ENCODE measurements at regions not wholly inside any gene's neighbourhood (a gene's known extent, or its start where the extent isn't known, plus 50 kb on each side); places are given as distances from the start of the nearest gene placed in this dataset.

DNA sequence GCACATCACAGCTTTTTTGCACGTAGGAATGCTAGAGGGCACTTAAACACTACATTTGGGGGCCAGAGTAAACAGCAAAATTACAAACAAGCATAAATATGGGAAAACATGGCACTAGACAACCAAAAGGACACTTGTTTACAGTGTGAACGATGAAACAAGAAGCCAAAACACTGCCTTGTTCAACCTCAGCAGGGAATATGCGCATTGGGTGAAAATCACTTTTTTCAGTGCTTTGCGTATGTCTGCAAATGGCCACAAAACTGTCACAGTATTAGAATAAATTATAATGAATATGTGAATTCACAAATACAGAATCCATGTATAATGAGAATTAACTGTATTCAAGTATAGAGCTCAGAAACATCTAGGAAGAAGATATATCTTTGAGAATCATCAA lies 1064.0 kb upstream of the GYPC start:
- Mint-ChIP-seq H3K4me1 (ENCODE audit: insufficient read depth, unreplicated experiment) (peaks cover 15% of the 10 kb centered on the region), H3K36me3 (ENCODE audit: insufficient read depth, unreplicated experiment) (no peaks in the 10 kb centered on the region), H3K4me3 (ENCODE audit: unreplicated experiment) (peak overlapping the region; percentile 47), H3K27me3 (ENCODE audit: insufficient read depth, unreplicated experiment) (no peaks in the 10 kb centered on the region), H3K9me3 (ENCODE audit: unreplicated experiment) (peaks cover 16% of the 10 kb centered on the region), H3K27ac (ENCODE audit: low read depth, unreplicated experiment) (no peak overlapping the region)
- no peak for DNase-seq (ENCODE audit: unreplicated experiment)
- no TSS peak for BruUV-seq (replicated peaks)
- ChIA-PET CTCF (interaction anchor here (0.7 kb wide), 1 partner anchor 424 kb away, joined by 3 read pairs; no protein-coding TSS in a partner anchor), POLR2A (no interaction called here)
- intact Hi-C loops (cut with micrococcal nuclease): no loop called here
- TF ChIP-seq, protein P1, sequence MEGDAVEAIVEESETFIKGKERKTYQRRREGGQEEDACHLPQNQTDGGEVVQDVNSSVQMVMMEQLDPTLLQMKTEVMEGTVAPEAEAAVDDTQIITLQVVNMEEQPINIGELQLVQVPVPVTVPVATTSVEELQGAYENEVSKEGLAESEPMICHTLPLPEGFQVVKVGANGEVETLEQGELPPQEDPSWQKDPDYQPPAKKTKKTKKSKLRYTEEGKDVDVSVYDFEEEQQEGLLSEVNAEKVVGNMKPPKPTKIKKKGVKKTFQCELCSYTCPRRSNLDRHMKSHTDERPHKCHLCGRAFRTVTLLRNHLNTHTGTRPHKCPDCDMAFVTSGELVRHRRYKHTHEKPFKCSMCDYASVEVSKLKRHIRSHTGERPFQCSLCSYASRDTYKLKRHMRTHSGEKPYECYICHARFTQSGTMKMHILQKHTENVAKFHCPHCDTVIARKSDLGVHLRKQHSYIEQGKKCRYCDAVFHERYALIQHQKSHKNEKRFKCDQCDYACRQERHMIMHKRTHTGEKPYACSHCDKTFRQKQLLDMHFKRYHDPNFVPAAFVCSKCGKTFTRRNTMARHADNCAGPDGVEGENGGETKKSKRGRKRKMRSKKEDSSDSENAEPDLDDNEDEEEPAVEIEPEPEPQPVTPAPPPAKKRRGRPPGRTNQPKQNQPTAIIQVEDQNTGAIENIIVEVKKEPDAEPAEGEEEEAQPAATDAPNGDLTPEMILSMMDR (IDR thresholded peaks at IDR 0.05; ENCODE audit: unreplicated experiment): no peak

- H3K36me3 Mint-ChIP-seq (ENCODE audit: insufficient read depth, unreplicated experiment): no peaks in the 10 kb centered on the region
- no peak for DNase-seq (ENCODE audit: unreplicated experiment)
- TF ChIP-seq, protein P1 (IDR thresholded peaks at IDR 0.05; ENCODE audit: unreplicated experiment): no peak
- H3K9me3 Mint-ChIP-seq (ENCODE audit: unreplicated experiment): peaks cover 16% of the 10 kb centered on the region
- no peak overlapping the region for H3K27ac Mint-ChIP-seq (ENCODE audit: low read depth, unreplicated experiment)
- intact Hi-C loops (cut with micrococcal nuclease): no loop called here
- ChIA-PET CTCF (no interaction called here), POLR2A (no interaction called here)
- no peak overlapping the region for H3K4me3 Mint-ChIP-seq (ENCODE audit: unreplicated experiment)
- no TSS peak for BruUV-seq (replicated peaks)
- H3K27me3 Mint-ChIP-seq (ENCODE audit: insufficient read depth, unreplicated experiment): no peaks in the 10 kb centered on the region
- H3K4me1 Mint-ChIP-seq (ENCODE audit: insufficient read depth, unreplicated experiment): peaks cover 15% of the 10 kb centered on the region
Measured at GRCh38 chr2:125593036-125593435, 1062.9 kb upstream of the GYPC start.

DNA sequence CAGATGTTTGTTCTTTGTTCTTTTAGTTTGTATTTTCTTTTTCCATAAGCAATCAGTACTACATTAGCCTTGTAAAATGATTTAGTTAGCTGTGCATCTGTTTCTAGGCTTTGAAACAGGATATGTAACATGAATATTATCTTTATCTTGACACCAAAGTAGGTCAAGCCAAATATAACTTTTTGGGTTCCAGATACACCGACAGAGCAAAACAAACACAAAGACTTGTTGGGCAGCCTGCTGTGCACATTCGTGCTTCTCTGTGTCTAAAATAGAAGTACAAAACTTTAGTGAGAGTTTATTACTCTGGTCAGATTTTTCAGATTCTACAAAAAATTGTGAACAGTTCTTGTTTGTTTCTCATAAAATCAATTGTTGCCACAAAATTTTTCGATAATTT lies 1059.3 kb upstream of the GYPC start:
- no peaks in the 10 kb centered on the region for H3K36me3 Mint-ChIP-seq (ENCODE audit: insufficient read depth, unreplicated experiment)
- BruUV-seq (replicated peaks): no TSS peak

GRCh38 chr2:125615438-125615837 lies 1040.5 kb upstream of the GYPC start:
- peaks cover 5% of the 10 kb centered on the region for H3K4me1 Mint-ChIP-seq (ENCODE audit: insufficient read depth, unreplicated experiment)
- no peak overlapping the region for H3K27ac Mint-ChIP-seq (ENCODE audit: low read depth, unreplicated experiment)
- TF ChIP-seq, protein P1 (IDR thresholded peaks at IDR 0.05; ENCODE audit: unreplicated experiment): no peak
- H3K36me3 Mint-ChIP-seq (ENCODE audit: insufficient read depth, unreplicated experiment): no peaks in the 10 kb centered on the region
- intact Hi-C loops (cut with micrococcal nuclease): no loop called here
- CTCF ChIA-PET: no interaction called here
- BruUV-seq (replicated peaks): no TSS peak
- no peak for DNase-seq (ENCODE audit: unreplicated experiment)
- no peaks in the 10 kb centered on the region for H3K27me3 Mint-ChIP-seq (ENCODE audit: insufficient read depth, unreplicated experiment)
- no peak overlapping the region for H3K4me3 Mint-ChIP-seq (ENCODE audit: unreplicated experiment)
- no peaks in the 10 kb centered on the region for H3K9me3 Mint-ChIP-seq (ENCODE audit: unreplicated experiment)
- POLR2A ChIA-PET: no interaction called here

More for the DNA sequence above, 1059.3 kb upstream of the GYPC start:
- H3K27me3 Mint-ChIP-seq (ENCODE audit: insufficient read depth, unreplicated experiment): no peaks in the 10 kb centered on the region
- POLR2A ChIA-PET: no interaction called here
- no peak overlapping the region for H3K4me3 Mint-ChIP-seq (ENCODE audit: unreplicated experiment)
- H3K27ac Mint-ChIP-seq (ENCODE audit: low read depth, unreplicated experiment): no peak overlapping the region
- DNase-seq (ENCODE audit: unreplicated experiment): no peak
- TF ChIP-seq, protein P1 (IDR thresholded peaks at IDR 0.05; ENCODE audit: unreplicated experiment): no peak
- intact Hi-C loops (cut with micrococcal nuclease): no loop called here
- CTCF ChIA-PET: no interaction called here
- H3K9me3 Mint-ChIP-seq (ENCODE audit: unreplicated experiment): no peaks in the 10 kb centered on the region
- H3K4me1 Mint-ChIP-seq (ENCODE audit: insufficient read depth, unreplicated experiment): peaks cover 9% of the 10 kb centered on the region

Measured in MCF 10A (cell line).